ENCODE measurements at regions not wholly inside any gene's neighbourhood (a gene's known extent, or its start where the extent isn't known, plus 50 kb on each side); places are given as distances from the start of the nearest gene placed in this dataset.

GRCh38 chr19:28242317-28242927 is 970.5 kb downstream of the UQCRFS1 start:
- no peak for DNase-seq

- no peak for DNase-seq
Measured at GRCh38 chr19:28239270-28239669, 973.7 kb downstream of the UQCRFS1 start.

GRCh38 chr19:28238270-28238820 is 974.6 kb downstream of the UQCRFS1 start:
- no peak for DNase-seq

- DNase-seq = no peak
Measured at GRCh38 chr19:28235606-28236125, 977.3 kb downstream of the UQCRFS1 start.

GRCh38 chr19:28234637-28235036 is 978.3 kb downstream of the UQCRFS1 start:
- DNase-seq = no peak

GRCh38 chr19:28228854-28229253 is 984.1 kb downstream of the UQCRFS1 start:
- DNase-seq = no peak

- no peak for DNase-seq
Measured at GRCh38 chr19:28224441-28224840, 988.5 kb downstream of the UQCRFS1 start.

- DNase-seq = no peak
Measured at GRCh38 chr19:28221736-28222135, 991.2 kb downstream of the UQCRFS1 start.

GRCh38 chr19:28218728-28219127 is 994.2 kb downstream of the UQCRFS1 start:
- DNase-seq = no peak

GRCh38 chr19:28217022-28217421 is 995.9 kb downstream of the UQCRFS1 start:
- DNase-seq = no peak

- no peak for DNase-seq
Measured at GRCh38 chr19:28213470-28214082, 999.4 kb downstream of the UQCRFS1 start.

GRCh38 chr19:28210886-28211285 is 1002.1 kb downstream of the UQCRFS1 start:
- DNase-seq = no peak

GRCh38 chr19:28208745-28209144 is 1004.2 kb downstream of the UQCRFS1 start:
- DNase-seq = no peak

GRCh38 chr19:28207244-28207643 is 1005.7 kb downstream of the UQCRFS1 start:
- DNase-seq = no peak

GRCh38 chr19:28201462-28201943 is 1011.4 kb downstream of the UQCRFS1 start:
- no peak for DNase-seq

GRCh38 chr19:28199323-28199722 is 1013.6 kb downstream of the UQCRFS1 start:
- DNase-seq = no peak

- DNase-seq = no peak
Measured at GRCh38 chr19:28196961-28197360, 1016.0 kb downstream of the UQCRFS1 start.

- DNase-seq = no peak
Measured at GRCh38 chr19:28196101-28196500, 1016.9 kb downstream of the UQCRFS1 start.

- DNase-seq = no peak
Measured at GRCh38 chr19:28185646-28186045, 1027.3 kb downstream of the UQCRFS1 start.

GRCh38 chr19:28184997-28185396 is 1028.0 kb downstream of the UQCRFS1 start:
- no peak for DNase-seq

- no peak for DNase-seq
Measured at GRCh38 chr19:28176193-28176592, 1036.8 kb downstream of the UQCRFS1 start.

GRCh38 chr19:28171983-28172382 is 1041.0 kb downstream of the UQCRFS1 start:
- no peak for DNase-seq

- DNase-seq = no peak
Measured at GRCh38 chr19:28170066-28170465, 1042.9 kb downstream of the UQCRFS1 start.

- no peak for DNase-seq
Measured at GRCh38 chr19:28169168-28169887, 1043.6 kb downstream of the UQCRFS1 start.

Data from cortex of kidney (tissue), 1 donor.